ENCODE measurements at regions not wholly inside any gene's neighbourhood (a gene's known extent, or its start where the extent isn't known, plus 50 kb on each side); places are given as distances from the start of the nearest gene placed in this dataset.

- H3K14ac ChIP-seq (ENCODE audit: insufficient read length): no peak overlapping the region
- H3K23me2 ChIP-seq (ENCODE audit: low read depth, low read length): no peaks in the 10 kb centered on the region
- no peak overlapping the region for H3K27ac ChIP-seq (ENCODE audit: low read depth, low read length)
- 94% methylated on average over 22 of the region's 29 CpGs; no CpG with 5 or more reads in 1 of the 2 experiments for WGBS, 2 experiments (ENCODE audit: extremely low coverage in 1 of 2, insufficient coverage in 1 of 2, insufficient read length in 1 of 2, insufficient replicate concordance in 2 of 2, low coverage in 1 of 2, low lambda C conversion rate in 2 of 2, missing lambda C conversion rate in 1 of 2)
- no peaks in the 10 kb centered on the region for H4K20me1 ChIP-seq (replicated peaks in 1 of 2; ENCODE audit: control insufficient read depth in 1 of 2, insufficient read depth in 2 of 2, low read length in 2 of 2)
- ChIA-PET CTCF (ENCODE audit: partially characterized antibody) (interaction anchor here (0.6 to 1.1 kb wide), 4 partner anchors 15 to 248 kb away, joined by 3 to 4 read pairs (median 4); no protein-coding TSS in a partner anchor), POLR2A (ENCODE audit: partially characterized antibody) (interaction anchor here (0.7 kb wide), 1 partner anchor 8 kb away, joined by 3 read pairs; no protein-coding TSS in a partner anchor)
- H3K79me2 ChIP-seq (ENCODE audit: control insufficient read depth in 1 of 2, insufficient read depth in 2 of 2, low read length in 2 of 2): no peaks in the 10 kb centered on the region
- no peak overlapping the region for H2AK5ac ChIP-seq (ENCODE audit: low read depth, low read length)
- no peak overlapping the region for H3K18ac ChIP-seq (ENCODE audit: extremely low read depth, low read length)
- no peak overlapping the region for H4K91ac ChIP-seq (replicated peaks; ENCODE audit: insufficient read length, low read length)
- no peak overlapping the region for H3K23ac ChIP-seq (ENCODE audit: insufficient read length)
- no peak overlapping the region for H2BK15ac ChIP-seq (ENCODE audit: low read length)
- no peak overlapping the region for H3K9ac ChIP-seq (replicated peaks in 1 of 4; ENCODE audit: extremely low read depth in 1 of 4, low read depth in 3 of 4, low read length in 3 of 4)
- no peak for DNase-seq (ENCODE audit: low read depth in 1 of 2, low spot score in 2 of 2)
- no peak overlapping the region for H3K4me2 ChIP-seq (ENCODE audit: insufficient read depth in 1 of 2, low read depth in 2 of 2, low read length in 2 of 2)
- H3K27me3 ChIP-seq (replicated peaks in 1 of 4; ENCODE audit: control insufficient read depth in 3 of 4, extremely low read depth in 1 of 4, insufficient read depth in 3 of 4, low read length in 3 of 4): peaks cover 0 to 2% (median 0%) of the 10 kb centered on the region in 4 experiments; a peak in 1 of 7 replicates
- no peak overlapping the region for H3K4ac ChIP-seq (replicated peaks; ENCODE audit: insufficient read length, low read depth, low read length)
- H3K56ac ChIP-seq (replicated peaks; ENCODE audit: insufficient read length, low read depth, low read length): no peak overlapping the region
- no peaks in the 10 kb centered on the region; a peak in 1 of 8 replicates for H3K36me3 ChIP-seq (ENCODE audit: control insufficient read depth in 2 of 4, insufficient read depth in 4 of 4, low read length in 3 of 4)
- H2BK12ac ChIP-seq (ENCODE audit: low read depth, low read length): peak overlapping the region; percentile 10; the same call in 1 of the 2 replicates
- no peak overlapping the region for H4K5ac ChIP-seq (ENCODE audit: insufficient read length, low read depth, low read length)
- no peak overlapping the region for H2BK20ac ChIP-seq (ENCODE audit: low read length)
- H3K4me3 ChIP-seq (ENCODE audit: extremely low read depth in 1 of 4, insufficient read depth in 2 of 4, low read depth in 3 of 4, low read length in 4 of 4): no peak overlapping the region
- H3K79me1 ChIP-seq (ENCODE audit: low read depth, low read length): no peaks in the 10 kb centered on the region
- no peak overlapping the region for H2BK120ac ChIP-seq (replicated peaks; ENCODE audit: low read depth, low read length)
- H4K8ac ChIP-seq (ENCODE audit: extremely low read depth, insufficient read depth, low read length): no peak overlapping the region
- H2AFZ ChIP-seq (ENCODE audit: low read length): no peak overlapping the region
- H3K4me1 ChIP-seq (replicated peaks in 1 of 4; ENCODE audit: control insufficient read depth in 3 of 4, insufficient read depth in 4 of 4, low read length in 3 of 4): peaks cover 0 to 2% (median 0%) of the 10 kb centered on the region in 4 experiments; a peak in 2 of 7 replicates
- FAIRE-seq: no peak
- H2BK5ac ChIP-seq (ENCODE audit: low read depth, low read length): no peak overlapping the region
- H3K9me3 ChIP-seq (ENCODE audit: insufficient read depth in 2 of 2, low read depth in 1 of 2, low read length in 1 of 2): no peaks in the 10 kb centered on the region
- no peak for TF ChIP-seq EZH2 (IDR thresholded peaks at IDR 0.05; ENCODE audit: low read depth, low read length, severe bottlenecking)
- no peak for TF ChIP-seq MAX (IDR thresholded peaks at IDR 0.05)
- no peak for TF ChIP-seq TBP (IDR thresholded peaks at IDR 0.05; ENCODE audit: low read depth, low read length)
- no peak for TF ChIP-seq BCL11A (IDR thresholded peaks at IDR 0.05; ENCODE audit: low read depth in 2 of 2, low read length in 2 of 2)
- TF ChIP-seq POLR2AphosphoS5 (IDR thresholded peaks at IDR 0.05; ENCODE audit: low read depth, low read length): no peak
- TF ChIP-seq POLR2A (IDR thresholded peaks at IDR 0.05; ENCODE audit: control extremely low read depth in 1 of 2, low read depth in 2 of 2, low read length in 2 of 2): no peak
- TF ChIP-seq SAP30 (IDR thresholded peaks at IDR 0.05; ENCODE audit: insufficient read depth, insufficient replicate concordance, low read length): no peak
- TF ChIP-seq YY1 (IDR thresholded peaks at IDR 0.05; ENCODE audit: low read depth, low read length): no peak
- TF ChIP-seq TCF12 (IDR thresholded peaks at IDR 0.05; ENCODE audit: low read depth, low read length): no peak
- no peak for TF ChIP-seq HDAC6 (IDR thresholded peaks at IDR 0.05; ENCODE audit: low read depth, low read length)
- TF ChIP-seq EP300 (IDR thresholded peaks at IDR 0.05; ENCODE audit: borderline replicate concordance in 1 of 2, low read depth in 2 of 2, low read length in 2 of 2): no peak
- TF ChIP-seq, protein P1, sequence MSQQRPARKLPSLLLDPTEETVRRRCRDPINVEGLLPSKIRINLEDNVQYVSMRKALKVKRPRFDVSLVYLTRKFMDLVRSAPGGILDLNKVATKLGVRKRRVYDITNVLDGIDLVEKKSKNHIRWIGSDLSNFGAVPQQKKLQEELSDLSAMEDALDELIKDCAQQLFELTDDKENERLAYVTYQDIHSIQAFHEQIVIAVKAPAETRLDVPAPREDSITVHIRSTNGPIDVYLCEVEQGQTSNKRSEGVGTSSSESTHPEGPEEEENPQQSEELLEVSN (IDR thresholded peaks at IDR 0.05): no peak
- TF ChIP-seq SIX5 (IDR thresholded peaks at IDR 0.05; ENCODE audit: low read depth, low read length): no peak
- no peak for TF ChIP-seq EGR1 (IDR thresholded peaks at IDR 0.05; ENCODE audit: borderline replicate concordance, low read depth, low read length)
Observed at GRCh38 chr9:129421371-129421770, 199.5 kb downstream of the C9orf50 start.
